Hepatocyte (in vitro differentiated cells): ENCODE measurements at regions not wholly inside any gene's neighbourhood (a gene's known extent, or its start where the extent isn't known, plus 50 kb on each side); places are given as distances from the start of the nearest gene placed in this dataset.

Experiments used
- DNase-seq: peaks from one replicate; pipeline ENCODE4 v3.0.0-alpha.2; 2016; ENCODE audit warnings: low spot score
- H2AFZ ChIP-seq: fragments of 200-600 bp; sonication (generic); 2 replicates; pipeline ENCODE4 v1.6.0; 2016; ENCODE audit warnings: antibody characterized with exemption, mild to moderate bottlenecking
- H3K27ac ChIP-seq: fragments of 200-600 bp; sonication (generic); 2 replicates; pipeline ENCODE4 v1.5.1; 2016; ENCODE audit warnings: mild to moderate bottlenecking
- H3K27me3 ChIP-seq: fragments of 200-600 bp; sonication (generic); 2 replicates; pipeline ENCODE4 v1.6.1; 2016
- H3K36me3 ChIP-seq: fragments of 200-600 bp; sonication (generic); replicated peaks from 2 replicates; pipeline ENCODE4 v1.5.1; 2016; ENCODE audit warnings: low read depth; ENCODE audit not compliant: insufficient read depth
- H3K4me1 ChIP-seq: fragments of 200-600 bp; sonication (generic); 2 replicates; pipeline ENCODE4 v1.5.1; 2016; ENCODE audit warnings: mild to moderate bottlenecking, moderate library complexity; ENCODE audit not compliant: insufficient read depth
- H3K4me2 ChIP-seq: fragments of 200-600 bp; sonication (generic); 2 replicates; pipeline ENCODE4 v1.6.0; 2016
- H3K4me3 ChIP-seq: fragments of 200-600 bp; sonication (generic); 2 replicates; pipeline ENCODE4 v1.5.1; 2016; ENCODE audit warnings: mild to moderate bottlenecking
- H3K79me2 ChIP-seq: fragments of 200-600 bp; sonication (generic); 2 replicates; pipeline ENCODE4 v1.6.0; 2017; ENCODE audit warnings: mild to moderate bottlenecking
- H3K9me2 ChIP-seq: fragments of 200-600 bp; sonication (generic); replicated peaks from 2 replicates; pipeline ENCODE4 v1.6.0; 2017; ENCODE audit warnings: mild to moderate bottlenecking; ENCODE audit not compliant: insufficient read depth
- H3K9me3 ChIP-seq: fragments of 200-600 bp; sonication (generic); 2 replicates; pipeline ENCODE4 v1.5.1; 2016; ENCODE audit warnings: low read depth, mild to moderate bottlenecking
- H4K20me1 ChIP-seq: fragments of 200-600 bp; sonication (generic); 2 replicates; pipeline ENCODE4 v1.6.0; 2016; ENCODE audit warnings: mild to moderate bottlenecking; ENCODE audit not compliant: insufficient read depth, poor library complexity, severe bottlenecking
- EZH2 ChIP-seq: fragments of 200-600 bp; sonication (generic); IDR thresholded peaks from 2 replicates; pipeline ENCODE4 v1.6.1; 2016; ENCODE audit warnings: antibody characterized with exemption, mild to moderate bottlenecking, borderline replicate concordance
- EZH2phosphoT487 ChIP-seq: fragments of 200-600 bp; sonication (generic); IDR thresholded peaks from one replicate; pipeline ENCODE4 v1.6.1; 2018; ENCODE audit warnings: antibody characterized with exemption, mild to moderate bottlenecking, low read depth, moderate library complexity; ENCODE audit not compliant: unreplicated experiment, severe bottlenecking
- WGBS: methylation state at CpG from one replicate; pipeline ENCODE4 v1.1.6; 2016; ENCODE audit warnings: low lambda C conversion rate; ENCODE audit errors: missing lambda C conversion rate; 5-methylcytosine and 5-hydroxymethylcytosine counted together
- TF ChIP-seq, protein P1 (sequence below): fragments of 200-600 bp; sonication (generic); IDR thresholded peaks from 2 replicates; pipeline ENCODE4 v1.5.1; 2016; ENCODE audit warnings: antibody characterized with exemption, mild to moderate bottlenecking; ENCODE audit not compliant: poor library complexity

DNA sequence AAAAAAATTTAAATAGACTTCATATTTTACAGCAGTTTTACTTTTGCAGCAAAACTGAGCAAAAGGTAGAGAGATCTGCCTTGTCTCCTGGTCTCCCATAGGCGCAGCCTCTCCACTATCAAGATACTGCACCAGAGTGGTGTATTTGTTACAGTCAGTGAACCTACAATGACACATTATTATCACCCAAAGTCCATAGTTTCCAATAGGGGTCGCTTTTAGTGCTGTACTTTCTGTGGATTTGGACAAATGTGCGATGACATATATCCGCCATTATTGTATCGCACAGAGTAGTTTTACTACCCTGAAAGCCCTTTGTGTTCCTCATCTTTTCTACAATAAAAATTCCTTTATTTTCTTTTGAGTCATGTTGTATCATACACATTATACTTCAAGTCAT is 153.2 kb upstream of the CCDC179 start:
- Histone ChIP-seq H3K9me3 (no peaks in the 10 kb centered on the region), H3K36me3 (no peaks in the 10 kb centered on the region), H4K20me1 (no peaks in the 10 kb centered on the region), H3K79me2 (no peaks in the 10 kb centered on the region), H2AFZ (no peak overlapping the region), H3K27me3 (no peaks in the 10 kb centered on the region), H3K4me3 (no peak overlapping the region), H3K9me2 (no peaks in the 10 kb centered on the region), H3K27ac (no peak overlapping the region), H3K4me2 (no peak overlapping the region), H3K4me1 (no peaks in the 10 kb centered on the region)
- no peak for DNase-seq
- TF ChIP-seq EZH2phosphoT487 (no peak), EZH2 (no peak)
- TF ChIP-seq, protein P1, sequence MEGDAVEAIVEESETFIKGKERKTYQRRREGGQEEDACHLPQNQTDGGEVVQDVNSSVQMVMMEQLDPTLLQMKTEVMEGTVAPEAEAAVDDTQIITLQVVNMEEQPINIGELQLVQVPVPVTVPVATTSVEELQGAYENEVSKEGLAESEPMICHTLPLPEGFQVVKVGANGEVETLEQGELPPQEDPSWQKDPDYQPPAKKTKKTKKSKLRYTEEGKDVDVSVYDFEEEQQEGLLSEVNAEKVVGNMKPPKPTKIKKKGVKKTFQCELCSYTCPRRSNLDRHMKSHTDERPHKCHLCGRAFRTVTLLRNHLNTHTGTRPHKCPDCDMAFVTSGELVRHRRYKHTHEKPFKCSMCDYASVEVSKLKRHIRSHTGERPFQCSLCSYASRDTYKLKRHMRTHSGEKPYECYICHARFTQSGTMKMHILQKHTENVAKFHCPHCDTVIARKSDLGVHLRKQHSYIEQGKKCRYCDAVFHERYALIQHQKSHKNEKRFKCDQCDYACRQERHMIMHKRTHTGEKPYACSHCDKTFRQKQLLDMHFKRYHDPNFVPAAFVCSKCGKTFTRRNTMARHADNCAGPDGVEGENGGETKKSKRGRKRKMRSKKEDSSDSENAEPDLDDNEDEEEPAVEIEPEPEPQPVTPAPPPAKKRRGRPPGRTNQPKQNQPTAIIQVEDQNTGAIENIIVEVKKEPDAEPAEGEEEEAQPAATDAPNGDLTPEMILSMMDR = no peak
- WGBS = 89% methylated on average over 5 of the region's 5 CpGs

DNA sequence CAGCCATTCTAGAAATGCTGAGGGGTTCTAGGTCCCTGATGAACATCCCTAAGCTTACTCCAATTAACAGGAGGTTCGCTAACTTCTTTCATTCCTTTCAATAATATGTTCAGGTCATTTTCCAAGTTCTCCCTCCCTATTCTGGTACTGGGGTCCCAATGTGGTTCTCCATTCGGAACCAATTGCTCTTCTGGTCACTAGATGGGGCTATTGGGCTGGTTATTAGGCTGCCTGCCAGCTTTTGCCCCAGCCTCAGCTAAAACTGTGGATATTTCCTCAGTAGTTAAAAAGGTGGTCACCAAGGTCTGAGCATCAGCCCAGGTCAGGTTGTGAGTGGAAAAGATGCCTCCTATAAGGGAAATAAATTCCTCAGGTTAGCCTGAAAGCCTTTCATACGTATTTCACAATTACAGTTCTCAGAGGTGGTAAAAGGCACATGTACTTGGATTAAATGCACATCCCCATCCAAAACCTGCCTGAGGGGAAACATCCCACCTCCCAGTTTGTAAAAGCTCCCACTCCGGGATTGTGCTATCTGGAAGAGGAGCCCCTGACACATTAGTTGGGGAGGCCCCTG is 161.1 kb upstream of the CCDC179 start:
- no peak for TF ChIP-seq EZH2phosphoT487
- TF ChIP-seq, protein P1 = peak; percentile 85
- H3K36me3 ChIP-seq = no peaks in the 10 kb centered on the region
- peaks cover 5% of the 10 kb centered on the region for H3K4me1 ChIP-seq
- H2AFZ ChIP-seq = no peak overlapping the region
- H3K9me2 ChIP-seq = no peaks in the 10 kb centered on the region
- DNase-seq = peak; percentile 73
- H3K79me2 ChIP-seq = no peaks in the 10 kb centered on the region
- no peak overlapping the region for H3K4me3 ChIP-seq
- H4K20me1 ChIP-seq = no peaks in the 10 kb centered on the region
- 29% methylated on average over 4 of the region's 4 CpGs for WGBS
- H3K27ac ChIP-seq = no peak overlapping the region
- H3K9me3 ChIP-seq = no peaks in the 10 kb centered on the region
- H3K27me3 ChIP-seq = no peaks in the 10 kb centered on the region
- no peak overlapping the region for H3K4me2 ChIP-seq

GRCh38 chr11:23022854-23023253 is 162.6 kb upstream of the CCDC179 start:
- peak overlapping the region; percentile 15 for H3K27ac ChIP-seq
- WGBS = 78% methylated on average over 3 of the region's 3 CpGs
- no peak for DNase-seq

More at GRCh38 chr11:23022854-23023253, 162.6 kb upstream of the CCDC179 start:
- H3K36me3 ChIP-seq = no peaks in the 10 kb centered on the region
- H4K20me1 ChIP-seq = no peaks in the 10 kb centered on the region
- no peaks in the 10 kb centered on the region for H3K9me3 ChIP-seq
- H3K79me2 ChIP-seq = no peaks in the 10 kb centered on the region
- no peak overlapping the region for H3K4me3 ChIP-seq
- H3K4me1 ChIP-seq = peaks cover 5% of the 10 kb centered on the region
- H2AFZ ChIP-seq = no peak overlapping the region
- no peaks in the 10 kb centered on the region for H3K9me2 ChIP-seq
- no peak overlapping the region for H3K4me2 ChIP-seq
- TF ChIP-seq, protein P1 = no peak
- no peak for TF ChIP-seq EZH2
- no peaks in the 10 kb centered on the region for H3K27me3 ChIP-seq
